Neuronal stem cell (in vitro differentiated cells): ENCODE measurements at regions not wholly inside any gene's neighbourhood (a gene's known extent, or its start where the extent isn't known, plus 50 kb on each side); places are given as distances from the start of the nearest gene placed in this dataset.
"Not testable (repeated sequence)": the region's sequence is repeated elsewhere in the genome, so short reads cannot be mapped to it uniquely, and the experiment has no call there.

Source experiments
- DNase-seq: peaks from one replicate; pipeline ENCODE4 v3.0.0-alpha.2; 2013; ENCODE audit warnings: low spot score
- H2AFZ ChIP-seq: one replicate; pipeline ENCODE4 v1.6.1; 2013; ENCODE audit warnings: mild to moderate bottlenecking, low read length, inconsistent platforms
- H2AK5ac ChIP-seq: 2 replicates; pipeline ENCODE4 v1.6.1; 2013; ENCODE audit warnings: low read depth, mild to moderate bottlenecking, inconsistent platforms, low read length, moderate library complexity, mixed read lengths
- H2BK120ac ChIP-seq: 2 replicates; pipeline ENCODE4 v1.6.1; 2013; ENCODE audit warnings: low read depth, mild to moderate bottlenecking, inconsistent platforms, low read length, moderate library complexity, mixed read lengths
- H2BK12ac ChIP-seq: one replicate; pipeline ENCODE4 v1.6.1; 2013; ENCODE audit warnings: low read length, inconsistent platforms
- H2BK15ac ChIP-seq: 2 replicates; pipeline ENCODE4 v1.6.1; 2013; ENCODE audit warnings: mild to moderate bottlenecking, low read length, inconsistent platforms, mixed read lengths
- H2BK5ac ChIP-seq: one replicate; pipeline ENCODE4 v1.6.1; 2013; ENCODE audit warnings: inconsistent platforms, mild to moderate bottlenecking, low read length, moderate library complexity
- H3K14ac ChIP-seq: one replicate; pipeline ENCODE4 v1.6.1; 2013; ENCODE audit warnings: low read length, inconsistent platforms
- H3K18ac ChIP-seq: 2 replicates; pipeline ENCODE4 v1.6.1; 2013; ENCODE audit warnings: low read length, inconsistent platforms
- H3K23ac ChIP-seq: 2 replicates; pipeline ENCODE4 v1.6.1; 2013; ENCODE audit warnings: low read depth, mild to moderate bottlenecking, mixed read lengths, low read length, inconsistent platforms; ENCODE audit not compliant: poor library complexity
- H3K27ac ChIP-seq: replicated peaks from 3 replicates; pipeline ENCODE4 v1.5.1; 2013; ENCODE audit warnings: low read length, inconsistent platforms
- H3K27me3 ChIP-seq, 3 experiments: 2 replicates each; pipeline ENCODE4 v1.6.1; 2013; ENCODE audit warnings: low read length in 3 of 3, mild to moderate bottlenecking in 2 of 3, inconsistent platforms in 1 of 3, low read depth in 1 of 3, mixed read lengths in 1 of 3, moderate library complexity in 1 of 3; ENCODE audit not compliant: control insufficient read depth in 3 of 3, insufficient read depth in 3 of 3
- H3K36me3 ChIP-seq, 2 donors: replicated peaks in 1 of 2; 2 replicates each; pipeline ENCODE4 v1.6.1; 2013; ENCODE audit warnings: low read length in 2 of 2; ENCODE audit not compliant: control insufficient read depth in 2 of 2, insufficient read depth in 2 of 2
- H3K4ac ChIP-seq: 2 replicates; pipeline ENCODE4 v1.6.1; 2013; ENCODE audit warnings: inconsistent platforms, mild to moderate bottlenecking, low read length, moderate library complexity
- H3K4me1 ChIP-seq, 2 donors: 1 replicate in 1 of 2; 2 replicates in 1 of 2; pipeline ENCODE4 v1.6.1; 2013; ENCODE audit warnings: low read length in 2 of 2, low read depth in 1 of 2; ENCODE audit not compliant: control insufficient read depth in 2 of 2, insufficient read depth in 1 of 2
- H3K4me2 ChIP-seq: one replicate; pipeline ENCODE4 v1.6.1; 2013; ENCODE audit warnings: mild to moderate bottlenecking, low read length, inconsistent platforms; ENCODE audit not compliant: insufficient read depth, poor library complexity, severe bottlenecking
- H3K4me3 ChIP-seq, 2 donors: 2 replicates each; pipeline ENCODE4 v1.5.1; 2013; ENCODE audit warnings: low read length in 2 of 2, mild to moderate bottlenecking in 2 of 2, inconsistent platforms in 1 of 2, moderate library complexity in 1 of 2
- H3K79me1 ChIP-seq: one replicate; pipeline ENCODE4 v1.6.1; 2013; ENCODE audit warnings: low read depth, mild to moderate bottlenecking, inconsistent platforms, low read length, moderate library complexity
- H3K9ac ChIP-seq: one replicate; pipeline ENCODE4 v1.6.1; 2013; ENCODE audit warnings: mild to moderate bottlenecking, low read depth, low read length, inconsistent platforms; ENCODE audit not compliant: poor library complexity
- H3K9me3 ChIP-seq, 2 donors: replicated peaks in 1 of 2; 2 replicates each; pipeline versions ENCODE3 to v1.6.1; 2013; ENCODE audit warnings: low read length in 2 of 2, mild to moderate bottlenecking in 2 of 2, inconsistent platforms in 1 of 2, low read depth in 1 of 2, mixed read lengths in 1 of 2, moderate library complexity in 1 of 2; ENCODE audit not compliant: control insufficient read depth in 2 of 2, insufficient read depth in 1 of 2
- H4K8ac ChIP-seq: one replicate; pipeline ENCODE4 v1.6.1; 2013; ENCODE audit warnings: low read depth, mild to moderate bottlenecking, inconsistent platforms, low read length, moderate library complexity
- H4K91ac ChIP-seq: one replicate; pipeline ENCODE4 v1.6.1; 2013; ENCODE audit warnings: low read length, low read depth, mild to moderate bottlenecking, inconsistent platforms; ENCODE audit not compliant: poor library complexity
- WGBS, 2 donors: extraction: QIAGEN DNeasy Blood & Tissue Kit; methylation state at CpG; one replicate each; pipeline ENCODE4 v1.1.7; 2013; ENCODE audit warnings: missing lambda C conversion rate in 2 of 2, mixed read lengths in 1 of 2; ENCODE audit not compliant: insufficient read length in 2 of 2, insufficient replicate concordance in 1 of 2; ENCODE audit errors: extremely low coverage in 2 of 2; 5-methylcytosine and 5-hydroxymethylcytosine counted together

GRCh38 chr6:78694628-78695027, 172.7 kb upstream of the IRAK1BP1 start:
- not testable (repeated sequence) for H3K27ac ChIP-seq, H2BK12ac ChIP-seq, H3K79me1 ChIP-seq, H2BK120ac ChIP-seq, H3K27me3 ChIP-seq, H3K4me2 ChIP-seq, H2BK15ac ChIP-seq, H3K9me3 ChIP-seq, H3K4ac ChIP-seq, DNase-seq, H3K14ac ChIP-seq, H2AK5ac ChIP-seq, H3K36me3 ChIP-seq, H4K8ac ChIP-seq, H3K4me1 ChIP-seq, H2AFZ ChIP-seq, H2BK5ac ChIP-seq, H3K9ac ChIP-seq, H3K18ac ChIP-seq, H3K23ac ChIP-seq, H4K91ac ChIP-seq
- no CpG with 5 or more reads among the region's 10 CpGs for WGBS, 2 donors
- peak overlapping the region in 1 of 2 donors; percentile 28 for H3K4me3 ChIP-seq

GRCh38 chr6:78700991-78701390, 166.4 kb upstream of the IRAK1BP1 start:
- Histone ChIP-seq H2AK5ac (no peak overlapping the region), H2AFZ (no peak overlapping the region), H3K14ac (no peak overlapping the region), H3K4ac (no peak overlapping the region), H3K4me1 (no peaks in the 10 kb centered on the region), H3K9ac (no peak overlapping the region), H3K4me2 (no peak overlapping the region), H2BK15ac (no peak overlapping the region), H4K8ac (no peak overlapping the region), H2BK120ac (no peak overlapping the region), H4K91ac (no peak overlapping the region), H2BK12ac (no peak overlapping the region), H3K23ac (no peak overlapping the region), H3K18ac (no peak overlapping the region), H3K27me3 (no peaks in the 10 kb centered on the region), H3K9me3 (no peaks in the 10 kb centered on the region), H3K36me3 (no peaks in the 10 kb centered on the region), H3K4me3 (no peak overlapping the region), H3K79me1 (no peaks in the 10 kb centered on the region), H2BK5ac (no peak overlapping the region), H3K27ac (no peak overlapping the region)
- WGBS, 2 donors, result no CpG with 5 or more reads among the region's 1 CpG
- DNase-seq, result no peak

- Histone ChIP-seq H4K8ac (no peak overlapping the region), H3K9me3 (no peaks in the 10 kb centered on the region), H3K4me2 (no peak overlapping the region), H3K18ac (no peak overlapping the region), H3K79me1 (no peaks in the 10 kb centered on the region), H3K4me1 (no peaks in the 10 kb centered on the region), H3K27ac (no peak overlapping the region), H3K9ac (no peak overlapping the region), H3K27me3 (no peaks in the 10 kb centered on the region), H3K4ac (no peak overlapping the region), H3K36me3 (no peaks in the 10 kb centered on the region), H2AFZ (no peak overlapping the region), H2BK120ac (no peak overlapping the region), H3K23ac (no peak overlapping the region), H3K14ac (no peak overlapping the region), H2BK15ac (no peak overlapping the region), H4K91ac (no peak overlapping the region), H2BK12ac (no peak overlapping the region), H2AK5ac (no peak overlapping the region), H3K4me3 (no peak overlapping the region), H2BK5ac (no peak overlapping the region)
- no peak for DNase-seq
- WGBS, 2 donors, result no CpG with 5 or more reads among the region's 2 CpGs
Measured at GRCh38 chr6:78701407-78701806, 165.9 kb upstream of the IRAK1BP1 start.

GRCh38 chr6:78709021-78709420, 158.3 kb upstream of the IRAK1BP1 start:
- Histone ChIP-seq H3K4me3 (no peak overlapping the region), H3K27me3 (no peaks in the 10 kb centered on the region), H3K27ac (no peak overlapping the region), H2AK5ac (no peak overlapping the region), H2BK5ac (no peak overlapping the region), H2BK12ac (no peak overlapping the region), H2BK120ac (no peak overlapping the region), H4K8ac (no peak overlapping the region), H3K4me2 (no peak overlapping the region), H3K36me3 (no peaks in the 10 kb centered on the region), H3K79me1 (no peaks in the 10 kb centered on the region), H2AFZ (no peak overlapping the region), H3K23ac (no peak overlapping the region), H3K18ac (no peak overlapping the region), H3K14ac (no peak overlapping the region), H2BK15ac (no peak overlapping the region), H3K4me1 (no peaks in the 10 kb centered on the region), H4K91ac (no peak overlapping the region), H3K9ac (no peak overlapping the region), H3K4ac (no peak overlapping the region), H3K9me3 (no peaks in the 10 kb centered on the region)
- WGBS, 2 donors, result no CpG with 5 or more reads among the region's 3 CpGs
- DNase-seq, result no peak
